ENCODE measurements at regions not wholly inside any gene's neighbourhood (a gene's known extent, or its start where the extent isn't known, plus 50 kb on each side); places are given as distances from the start of the nearest gene placed in this dataset.

DNA sequence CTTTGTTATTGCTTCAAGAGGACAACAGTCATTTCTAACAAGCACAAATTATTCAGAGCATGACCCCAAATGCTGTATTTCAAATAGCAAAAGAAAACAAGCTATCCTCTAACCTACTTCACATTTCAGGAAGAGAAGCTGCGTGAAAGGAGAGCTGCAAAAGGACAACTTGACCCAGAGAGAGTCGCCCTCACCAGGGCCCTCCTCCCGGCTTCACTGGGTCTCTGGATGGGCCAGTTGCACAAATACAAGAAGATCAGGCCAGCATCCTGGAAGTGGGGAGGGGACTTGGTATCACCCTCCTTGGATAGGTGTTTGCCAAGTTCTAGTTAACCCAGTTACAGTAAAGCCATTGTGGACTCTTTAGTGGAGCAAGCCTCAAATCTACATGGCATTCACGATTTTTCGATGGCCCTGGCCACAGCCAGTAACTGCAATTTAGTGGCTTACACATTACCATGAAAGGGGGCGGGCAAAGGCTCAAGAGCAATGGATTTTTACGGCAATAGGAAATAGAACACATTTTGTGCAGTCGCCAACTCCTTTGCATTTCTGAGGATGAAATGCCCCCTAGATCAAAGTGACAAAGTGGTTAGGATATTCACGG is 166.9 kb upstream of the DIO2 start:
- no peak for DNase-seq

DNA sequence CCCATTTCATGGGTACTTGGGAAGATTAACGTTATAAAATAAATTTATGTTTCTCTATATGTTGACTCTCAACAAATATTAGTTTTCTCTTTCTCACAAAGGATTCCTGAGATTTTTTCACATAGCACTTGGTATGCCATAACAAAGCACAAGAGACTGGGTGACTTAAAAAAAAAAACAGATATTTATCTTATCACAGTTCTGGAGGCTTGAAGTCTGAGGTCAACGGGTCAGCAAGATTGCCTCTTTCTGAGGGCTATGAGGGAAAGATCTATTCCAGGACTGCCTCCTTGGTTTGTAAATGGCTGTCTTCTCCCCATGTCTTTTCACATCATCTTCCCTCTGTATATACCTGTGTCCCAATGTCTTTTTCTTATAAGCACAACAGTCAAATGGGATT is 153.5 kb upstream of the DIO2 start:
- no peak for DNase-seq

DNA sequence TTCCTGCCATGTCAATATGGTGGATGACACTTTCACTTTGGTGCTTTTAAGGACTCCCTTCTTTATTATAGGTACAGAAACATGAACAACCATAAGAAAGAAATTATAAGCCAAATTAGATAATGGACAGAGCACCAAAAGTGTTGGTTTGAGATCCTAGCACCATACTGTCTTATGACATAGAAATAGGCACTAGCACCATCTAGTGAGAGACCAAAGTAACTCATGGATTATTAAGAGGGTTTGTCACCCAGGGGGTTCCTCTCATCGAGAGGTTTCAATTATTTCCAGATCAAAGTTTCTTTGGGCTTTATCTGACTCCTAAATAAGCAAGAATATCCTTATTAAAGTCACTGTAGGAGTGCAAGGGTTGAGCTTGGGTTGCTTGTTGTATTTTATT is 153.0 kb upstream of the DIO2 start:
- no peak for DNase-seq

DNA sequence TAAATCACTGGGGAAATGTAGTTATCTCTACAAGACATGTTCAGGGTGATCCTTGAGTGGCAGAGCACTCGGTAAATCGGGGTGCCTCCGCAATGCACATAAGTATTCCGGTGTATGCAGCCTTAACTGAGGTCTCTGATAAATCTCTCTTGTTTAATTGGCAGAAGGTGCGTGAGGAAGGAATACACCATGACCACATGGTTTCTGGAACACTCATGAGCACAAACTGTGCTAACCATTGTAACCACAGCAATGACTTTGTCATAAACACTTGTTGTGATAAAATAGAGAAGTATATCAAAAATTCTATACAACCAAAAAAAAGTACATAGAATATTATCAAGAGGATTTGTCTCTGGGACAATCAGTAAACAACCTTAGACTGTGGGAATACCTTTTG is 146.8 kb upstream of the DIO2 start:
- no peak for DNase-seq

DNA sequence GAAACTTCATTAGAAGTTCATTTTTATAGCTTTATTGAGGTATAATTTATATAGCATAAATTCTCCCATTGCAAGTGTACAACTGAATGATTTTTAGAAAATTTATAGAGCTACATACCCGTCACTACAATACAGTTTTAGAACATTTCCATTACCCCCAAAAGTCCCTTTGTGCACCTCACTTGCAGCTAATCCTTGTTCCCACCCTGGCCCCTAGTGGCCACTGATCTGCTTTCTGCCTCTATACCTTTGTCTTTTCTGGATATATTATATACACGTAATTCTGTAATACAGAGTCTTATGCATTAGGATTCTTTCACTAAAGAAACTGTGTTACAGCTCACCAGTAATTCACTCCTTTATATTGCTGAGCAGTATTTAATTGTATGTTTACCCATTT is 145.1 kb upstream of the DIO2 start:
- no peak for DNase-seq

DNA sequence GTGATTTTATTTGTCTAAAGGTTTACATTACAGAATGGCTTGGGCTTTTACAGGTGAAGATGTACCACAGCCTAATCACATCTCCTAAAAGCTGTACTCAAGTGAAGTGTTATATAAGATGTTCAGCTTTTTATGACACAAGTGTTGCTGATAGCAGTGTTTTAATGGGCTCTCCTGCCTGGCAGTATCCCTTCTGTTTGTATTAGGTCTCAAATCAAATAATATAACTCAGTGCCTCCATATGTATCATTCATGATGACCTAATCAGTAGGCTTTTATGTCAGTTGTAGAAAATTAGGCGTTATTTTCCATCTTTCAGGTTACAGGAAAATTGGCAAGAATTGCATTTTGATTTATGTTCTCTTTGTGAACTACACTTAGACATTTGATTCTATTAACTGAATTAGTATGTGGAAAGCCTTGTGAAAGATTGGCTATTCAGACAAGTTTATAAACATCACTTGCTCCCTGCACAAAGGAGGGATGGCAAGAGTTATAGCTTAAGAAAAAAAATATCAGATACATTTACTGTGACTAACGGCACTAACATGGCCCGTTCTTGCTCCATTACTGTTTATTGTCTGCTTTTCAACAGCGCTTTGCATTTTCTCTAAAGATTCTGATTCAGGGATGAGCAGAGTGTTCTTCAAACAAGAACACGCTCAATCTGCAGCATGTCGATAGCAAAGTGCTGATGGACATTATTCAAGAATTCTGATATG is 143.7 kb upstream of the DIO2 start:
- no peak for DNase-seq

DNA sequence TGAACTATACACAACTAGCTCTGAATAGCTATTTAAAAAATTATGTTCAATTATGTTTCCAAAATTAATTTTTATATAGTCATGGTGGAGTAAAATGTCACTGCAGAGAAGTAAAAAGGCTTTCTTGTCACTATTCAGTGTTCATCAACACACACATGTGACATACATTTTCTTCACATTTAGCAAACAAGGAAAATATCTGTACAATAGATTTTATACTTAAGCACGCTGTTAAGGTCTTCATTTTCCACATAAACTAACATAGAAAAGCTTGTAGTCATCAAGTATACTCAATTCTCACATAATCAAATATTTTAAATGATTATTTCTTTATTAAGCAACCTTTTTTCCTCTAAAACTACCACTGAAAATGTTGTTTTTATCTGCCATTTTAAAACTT is 141.2 kb upstream of the DIO2 start:
- no peak for DNase-seq

DNA sequence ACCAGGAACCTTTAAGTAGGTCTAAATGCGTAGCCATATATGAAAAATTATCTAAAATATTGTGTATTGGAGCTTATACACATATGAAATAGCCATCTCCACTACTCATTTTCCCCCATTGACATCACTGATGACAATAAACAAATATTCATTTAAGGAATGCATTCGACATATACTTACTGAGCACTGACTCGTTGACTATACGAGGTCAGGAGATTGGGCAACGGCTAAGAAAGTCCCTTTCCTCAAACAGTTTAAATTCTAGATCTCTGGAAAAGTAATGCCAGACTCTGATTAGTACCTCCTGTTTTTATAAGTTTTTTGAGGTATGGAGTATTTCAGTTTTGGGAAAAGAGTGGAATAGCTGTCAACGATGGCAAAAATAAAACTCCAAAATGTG is 139.4 kb upstream of the DIO2 start:
- no peak for DNase-seq

DNA sequence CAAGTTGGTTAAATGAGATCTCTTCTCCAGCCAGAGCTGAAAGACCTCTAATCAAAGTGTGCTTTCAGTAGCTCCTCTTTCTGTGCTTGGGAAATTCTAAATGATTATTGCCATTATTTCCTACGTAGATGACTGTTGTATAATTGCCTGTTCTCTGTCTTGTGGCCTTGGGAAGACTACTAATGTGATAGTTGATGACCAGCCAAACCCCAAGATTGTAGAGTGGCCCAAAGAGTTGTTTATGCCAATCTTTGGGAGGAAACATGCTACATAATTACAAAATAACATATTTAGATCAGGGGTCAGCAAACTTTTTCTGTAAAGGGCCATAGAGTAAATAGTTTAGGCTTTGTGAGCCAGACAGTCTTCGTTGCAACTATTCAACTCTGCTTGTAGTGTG is 135.1 kb upstream of the DIO2 start:
- no peak for DNase-seq

DNA sequence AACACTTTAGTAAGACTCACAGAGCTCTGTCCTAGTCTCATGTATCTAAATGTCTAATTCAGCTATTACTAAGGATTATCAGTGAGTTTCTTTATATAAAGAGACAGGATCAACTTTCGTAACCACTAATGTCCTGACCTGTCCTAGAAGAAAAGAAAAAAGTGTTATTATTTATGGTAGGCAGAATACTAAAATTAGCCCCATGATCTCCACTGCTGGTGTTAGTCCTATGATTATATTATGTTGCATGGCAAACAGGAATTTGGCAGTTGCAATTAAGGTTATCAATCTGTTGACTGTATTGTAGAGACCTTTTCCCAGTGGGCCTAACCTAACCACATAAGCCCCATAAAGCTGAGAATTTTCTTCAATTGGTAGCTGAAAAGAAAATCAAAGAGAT is 132.9 kb upstream of the DIO2 start:
- no peak for DNase-seq

DNA sequence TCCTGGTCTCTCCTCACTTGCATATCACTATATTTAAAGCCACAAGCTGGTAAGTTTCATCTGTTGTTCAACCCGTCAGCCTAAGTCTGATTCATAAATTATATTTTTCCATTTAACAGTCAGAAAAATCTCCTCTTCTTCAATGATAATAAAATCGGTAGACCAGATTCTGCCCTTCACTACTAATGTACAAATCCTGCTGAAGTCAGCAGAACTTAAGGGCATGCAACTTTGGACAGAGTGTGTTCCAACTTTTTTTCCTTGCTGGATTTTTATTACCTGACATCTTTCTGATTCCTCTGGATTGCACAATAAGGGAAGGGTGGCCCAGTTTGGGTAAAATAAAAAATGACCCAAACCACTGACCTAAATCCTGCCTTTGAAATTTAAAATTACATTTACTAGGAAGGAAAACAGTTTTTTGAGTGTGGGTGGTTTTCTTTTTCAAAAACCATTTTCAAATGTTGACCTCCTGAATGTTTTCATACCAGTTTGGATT is 125.4 kb upstream of the DIO2 start:
- no peak for DNase-seq

DNA sequence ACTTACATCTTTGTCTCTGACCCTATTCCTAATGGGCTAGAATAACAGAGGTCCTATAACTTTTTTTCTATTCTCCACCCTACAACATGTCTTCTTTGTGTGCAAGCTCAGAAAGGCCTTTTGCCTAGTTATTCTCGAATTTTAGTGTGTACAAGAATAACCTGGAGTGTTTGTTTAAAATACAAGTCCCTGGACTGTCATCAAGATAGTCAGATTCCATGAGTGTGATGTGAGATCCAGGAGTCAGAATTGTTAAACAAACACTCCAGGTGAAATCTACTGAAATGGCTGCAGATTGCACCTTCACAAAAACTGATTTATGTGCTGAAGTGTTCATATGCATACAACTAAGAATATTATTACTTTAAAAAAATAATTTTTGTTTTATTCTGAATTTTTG is 114.4 kb upstream of the DIO2 start:
- no peak for DNase-seq

DNA sequence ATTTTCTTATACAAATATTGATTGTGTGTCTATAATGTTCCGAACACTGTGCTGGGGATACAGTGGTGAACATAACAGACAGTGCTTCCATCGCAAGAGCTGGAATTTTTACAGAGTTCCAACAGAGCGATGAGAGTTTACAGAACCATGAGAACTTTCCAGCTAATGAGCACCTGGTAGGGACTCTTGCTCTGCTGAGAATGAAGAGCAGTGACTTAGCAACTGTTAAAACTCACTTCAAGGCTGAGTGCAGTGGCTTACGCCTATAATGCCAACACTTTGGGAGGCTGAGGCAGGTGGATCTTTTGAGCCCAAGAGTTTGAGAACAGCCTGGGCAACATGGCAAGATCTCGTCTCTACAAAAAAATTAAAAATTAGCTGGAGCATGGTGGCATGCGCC is 113.8 kb upstream of the DIO2 start:
- no peak for DNase-seq

DNA sequence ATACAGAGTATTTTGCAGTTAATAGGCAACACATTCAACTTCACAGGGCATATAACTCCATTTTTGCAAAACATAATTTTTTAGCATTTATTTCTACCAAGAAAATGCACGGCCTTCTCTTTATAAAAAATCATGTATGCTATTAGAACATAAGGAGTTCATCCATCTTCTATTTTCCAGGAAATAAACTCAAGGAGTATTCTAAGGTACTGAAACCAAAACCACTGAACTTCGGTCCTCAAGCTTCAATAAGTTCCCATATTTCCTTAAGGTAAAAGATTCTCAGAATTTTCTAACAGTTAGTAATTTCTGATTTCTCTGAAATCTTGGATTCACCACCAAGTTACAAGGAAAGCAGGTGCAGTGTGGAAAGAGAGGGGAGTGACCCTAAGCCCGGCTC is 113.3 kb upstream of the DIO2 start:
- no peak for DNase-seq

DNA sequence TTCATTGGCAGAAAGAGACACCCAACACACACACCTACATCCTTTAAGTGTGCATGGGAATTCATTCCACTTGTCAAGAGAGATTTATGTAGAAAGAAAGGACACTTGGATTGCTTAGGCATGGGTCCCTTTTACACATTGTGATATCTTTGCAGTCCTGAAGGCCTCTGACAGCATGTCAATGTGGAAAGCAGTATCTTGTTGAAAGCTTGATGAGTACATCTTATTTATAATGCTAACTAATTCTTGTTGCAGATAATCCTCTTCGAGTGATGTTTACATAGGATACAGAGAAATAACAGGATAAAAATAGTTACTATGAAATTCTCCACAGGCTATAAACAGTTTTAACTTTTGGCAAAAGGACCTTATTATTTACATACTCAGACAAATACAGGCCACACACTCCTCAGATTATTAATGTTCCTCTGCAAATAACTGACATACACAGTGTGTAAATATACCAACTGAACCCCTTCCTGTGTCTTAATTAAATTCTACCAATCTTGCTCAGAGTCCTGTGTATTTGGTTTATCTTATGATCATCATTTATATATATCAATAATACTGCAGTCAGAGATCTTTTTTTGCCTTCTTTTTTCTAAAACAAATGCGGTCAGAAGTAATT is 111.8 kb upstream of the DIO2 start:
- DNase-seq = no peak

DNA sequence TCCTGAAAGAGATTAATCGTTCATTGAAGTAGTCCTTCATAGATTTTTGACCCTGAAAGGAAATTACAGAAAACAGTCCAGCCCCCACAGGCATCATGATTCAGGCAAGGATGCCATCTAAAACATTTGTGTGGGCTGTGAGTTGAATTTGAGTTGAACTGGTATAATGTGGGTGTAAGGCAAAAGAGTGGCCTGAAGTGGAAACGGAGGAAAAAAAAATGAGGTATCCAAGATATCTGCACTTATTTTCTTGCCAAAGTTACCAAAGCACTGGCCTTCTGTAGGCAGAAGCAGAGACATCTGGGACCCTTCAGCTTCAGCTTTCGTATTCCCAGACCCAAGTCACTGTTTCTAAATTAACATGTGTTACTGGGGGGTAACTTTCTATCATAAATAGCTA is 105.1 kb upstream of the DIO2 start:
- DNase-seq = no peak

DNA sequence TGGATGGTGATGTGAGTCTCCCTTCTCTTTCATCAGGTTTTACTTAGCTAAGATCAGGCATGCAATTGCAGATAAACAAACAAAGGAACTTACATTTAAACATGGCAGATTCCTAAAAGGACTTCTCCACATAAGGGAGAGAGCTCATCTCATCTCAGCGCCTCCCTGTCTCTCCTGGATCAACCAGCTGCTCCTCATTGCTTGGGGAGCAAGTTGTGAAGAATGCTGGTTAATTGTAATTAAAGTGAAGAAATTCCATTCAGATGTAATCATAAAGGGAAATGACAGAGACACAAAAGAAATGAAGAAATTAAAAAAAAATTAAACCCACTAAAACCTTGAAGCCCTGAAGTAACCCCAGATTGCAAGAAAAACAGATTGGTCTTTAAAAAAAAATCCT is 104.4 kb upstream of the DIO2 start:
- DNase-seq = no peak

DNA sequence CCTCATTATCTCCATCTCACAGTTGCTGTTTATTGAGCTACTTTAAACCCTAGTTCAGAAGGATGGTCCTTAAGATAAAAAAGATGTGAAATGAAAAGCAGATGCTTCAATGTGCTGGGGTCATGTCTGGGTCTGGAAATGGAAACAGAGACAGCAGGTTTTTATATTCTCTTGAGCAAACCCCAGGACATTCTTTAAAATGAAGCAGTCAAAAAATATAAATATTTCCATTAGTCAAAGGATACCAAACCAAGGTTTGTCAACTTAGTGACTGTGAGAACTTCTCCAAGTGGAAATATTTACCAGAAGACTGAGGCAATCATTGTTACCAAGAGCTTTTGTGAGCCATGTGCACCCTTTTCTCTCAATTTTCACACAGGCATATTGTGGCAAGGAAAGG is 102.5 kb upstream of the DIO2 start:
- DNase-seq = no peak

DNA sequence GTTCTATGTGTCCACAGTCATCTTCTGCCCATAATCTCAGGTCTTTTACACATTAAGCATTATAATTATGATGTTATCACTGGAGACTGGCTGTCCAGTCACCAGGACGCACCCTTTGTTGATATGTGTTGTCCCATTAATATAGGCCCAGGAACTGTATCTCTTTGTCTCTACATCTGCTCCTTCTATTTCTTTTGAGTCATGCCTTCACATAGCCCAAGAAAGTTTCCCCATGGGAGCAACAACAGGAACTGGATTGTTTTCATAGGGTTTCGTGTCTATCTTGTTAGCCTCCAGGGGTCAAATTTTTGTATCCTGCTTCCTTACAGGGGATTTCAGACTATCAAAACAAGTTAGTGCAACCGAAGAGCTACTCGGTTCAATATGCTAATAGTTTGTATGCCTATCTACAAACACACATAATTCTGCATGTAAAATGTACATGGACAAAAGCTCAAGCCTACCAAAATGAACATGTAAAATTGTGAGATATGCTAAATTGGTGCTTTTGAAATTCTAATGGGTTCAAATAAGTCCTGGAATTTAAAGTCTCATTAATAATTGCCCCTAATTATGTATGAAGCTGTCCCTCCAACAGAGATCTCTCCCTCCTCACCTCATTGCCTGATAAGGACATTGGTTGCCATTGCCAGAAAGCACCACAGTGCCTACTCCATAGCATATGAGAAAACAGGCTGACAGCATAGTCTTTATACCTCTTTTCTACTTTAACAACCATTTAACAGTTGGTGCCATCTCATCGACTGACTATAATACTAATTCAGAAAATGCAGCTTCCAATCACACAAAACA is 99.8 kb upstream of the DIO2 start:
- DNase-seq = no peak

DNA sequence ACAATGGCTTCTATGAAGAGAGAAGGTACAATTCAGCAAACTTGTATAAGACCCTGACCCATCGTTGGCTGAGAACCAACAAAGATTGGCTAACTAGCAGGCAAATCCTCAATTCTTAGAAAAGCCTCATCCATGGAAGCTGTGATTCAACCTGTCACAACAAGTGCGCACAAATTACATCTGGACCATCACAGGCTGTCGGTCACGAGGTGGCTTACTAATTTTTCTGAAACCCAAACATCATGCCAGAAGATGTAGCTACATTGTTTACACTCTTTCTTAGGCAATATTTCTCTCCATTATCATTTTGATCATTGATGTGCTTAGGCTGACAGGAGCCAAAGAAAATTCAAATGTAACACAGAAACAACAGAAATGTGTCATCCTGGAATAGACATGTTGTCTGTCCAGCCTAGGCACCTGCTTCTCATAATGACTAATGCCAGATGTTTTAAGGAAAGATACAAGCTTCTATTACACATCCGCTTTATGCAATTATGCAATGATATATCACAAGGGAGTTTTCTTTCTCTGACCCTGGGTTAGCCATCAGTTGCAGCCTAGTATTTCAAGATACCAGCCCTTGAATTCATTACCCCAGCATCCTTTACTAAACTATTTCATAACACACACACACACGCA is 92.9 kb upstream of the DIO2 start:
- DNase-seq = no peak

DNA sequence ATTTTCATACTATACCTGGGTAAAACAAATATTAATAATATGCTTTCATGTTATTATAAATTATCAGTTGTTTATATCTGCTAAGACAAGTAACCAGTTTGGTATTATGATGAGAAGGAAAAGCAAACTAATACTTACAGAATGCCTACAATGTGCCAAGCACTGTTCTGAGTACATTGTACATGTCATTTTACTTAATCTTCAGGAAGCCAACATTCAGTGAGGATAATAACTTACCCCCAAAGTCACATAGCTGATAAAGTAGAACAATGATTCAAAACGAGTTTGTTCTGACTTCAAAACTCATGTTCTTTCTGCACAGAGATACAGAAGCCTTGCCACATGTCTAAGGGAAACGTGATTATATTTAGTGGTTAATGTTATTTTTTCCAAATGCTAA is 89.0 kb upstream of the DIO2 start:
- no peak for DNase-seq

DNA sequence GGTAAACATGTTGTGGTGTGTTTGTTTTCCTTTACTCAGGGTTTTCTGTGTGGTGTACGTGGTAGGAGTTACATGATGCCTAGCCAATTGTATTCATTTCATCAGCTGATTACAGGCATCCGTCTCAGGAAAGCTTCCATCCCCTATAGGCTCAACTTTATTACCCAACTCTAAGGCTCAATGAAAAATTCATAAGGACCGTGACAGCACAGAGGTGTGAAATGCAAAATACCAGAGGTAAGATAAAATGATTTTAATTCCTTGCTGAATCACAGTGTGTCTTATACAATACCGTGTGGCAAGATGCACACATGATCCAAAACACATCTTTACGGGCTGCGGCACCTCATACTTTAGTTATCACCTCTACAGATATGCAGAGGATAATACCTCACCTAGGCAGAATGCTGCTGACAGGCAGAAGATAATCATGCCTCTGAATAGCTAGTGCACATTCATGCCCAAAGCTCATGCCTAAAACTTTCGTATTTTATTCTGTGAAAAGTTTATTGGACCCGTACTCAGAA is 87.2 kb upstream of the DIO2 start:
- no peak for DNase-seq

DNA sequence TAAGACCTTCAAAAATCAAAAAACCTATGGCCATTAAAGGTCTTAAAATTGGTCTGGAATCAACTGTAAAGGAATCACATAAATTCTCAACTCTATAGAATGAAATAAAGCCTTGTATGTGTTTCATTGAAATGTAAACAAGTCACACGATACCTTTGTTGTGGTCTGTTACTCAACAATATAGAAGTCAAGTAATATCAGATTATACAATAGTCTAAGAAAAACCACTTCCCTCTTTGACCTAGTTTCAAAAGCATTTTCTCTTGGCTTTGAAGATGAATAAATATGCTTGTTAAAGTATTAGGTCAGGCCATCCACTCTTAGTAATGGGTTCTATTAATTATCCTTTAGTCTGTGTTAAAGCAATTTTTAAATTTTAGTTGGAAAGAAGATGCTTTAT is 79.8 kb upstream of the DIO2 start:
- DNase-seq = peak; percentile 11

Measured in GF-D8 (cell line).